Gastroesophageal sphincter (tissue), 4 donors: ENCODE measurements at regions not wholly inside any gene's neighbourhood (a gene's known extent, or its start where the extent isn't known, plus 50 kb on each side); places are given as distances from the start of the nearest gene placed in this dataset.

Experiments
- ATAC-seq: fragments of 150-250 bp; one replicate; pipeline ENCODE4 v1.9.1; 2016; ENCODE audit warnings: mild to moderate bottlenecking, moderate library complexity
- H3K27ac ChIP-seq, 4 donors: fragments of 200-600 bp; sonication (generic) in 3 of 4; 1 replicate in 3 of 4; 2 replicates in 1 of 4; pipeline ENCODE4 v1.5.1; 2016 to 2019
- H3K27me3 ChIP-seq: fragments of 200-600 bp; sonication (generic); one replicate; pipeline ENCODE4 v1.5.1; 2019
- H3K36me3 ChIP-seq, 2 donors: fragments of 200-600 bp; sonication (generic); one replicate each; pipeline ENCODE4 v1.5.1; 2019; ENCODE audit warnings: control low read depth in 1 of 2
- H3K4me1 ChIP-seq, 3 donors: fragments of 200-600 bp; sonication (generic); 1 replicate in 2 of 3; 2 replicates in 1 of 3; pipeline ENCODE4 v1.5.1; 2016 to 2019; ENCODE audit warnings: control low read depth in 2 of 3
- H3K4me3 ChIP-seq, 2 donors: fragments of 200-600 bp; sonication (generic); one replicate each; pipeline ENCODE4 v1.5.1; 2019; ENCODE audit warnings: mild to moderate bottlenecking in 1 of 2, moderate library complexity in 1 of 2
- H3K9me3 ChIP-seq, 3 donors: fragments of 200-600 bp; sonication (generic); one replicate each; pipeline ENCODE4 v1.5.1; 2017 to 2019; ENCODE audit warnings: control low read depth in 2 of 3
- CTCF ChIP-seq, 4 experiments: fragments of 200-600 bp in 2 of 4; fragments of 450-650 bp in 2 of 4; sonication (generic) in 1 of 4; IDR thresholded peaks; one replicate each; pipeline ENCODE4 v1.5.1; 2017 to 2019; ENCODE audit warnings: antibody characterized with exemption in 4 of 4, mild to moderate bottlenecking in 2 of 4, moderate library complexity in 2 of 4
- EP300 ChIP-seq: sonication (generic); formaldehyde crosslinking; IDR thresholded peaks from one replicate; pipeline ENCODE4 v1.6.1; 2017; ENCODE audit warnings: antibody characterized with exemption, mild to moderate bottlenecking
- POLR2A ChIP-seq, 2 donors: fragments of 450-650 bp; IDR thresholded peaks; one replicate each; pipeline ENCODE4 v1.6.1; 2017; ENCODE audit warnings: antibody characterized with exemption in 2 of 2, mild to moderate bottlenecking in 2 of 2, moderate library complexity in 1 of 2
- POLR2AphosphoS5 ChIP-seq: sonication (generic); formaldehyde crosslinking; IDR thresholded peaks from one replicate; pipeline ENCODE4 v1.6.1; 2017; ENCODE audit warnings: antibody characterized with exemption
- WGBS, 2 donors: methylation state at CpG; one replicate each; pipeline ENCODE4 v1.1.5; 2018; ENCODE audit warnings: low coverage in 1 of 2; 5-methylcytosine and 5-hydroxymethylcytosine counted together

- TF ChIP-seq CTCF (IDR thresholded peaks at IDR 0.05): no peak
- no peak for TF ChIP-seq POLR2AphosphoS5
- no peak for TF ChIP-seq POLR2A (IDR thresholded peaks at IDR 0.05)
- no peak for TF ChIP-seq EP300
- Histone ChIP-seq H3K4me1 (no peaks in the 10 kb centered on the region), H3K4me3 (no peak overlapping the region), H3K27me3 (no peaks in the 10 kb centered on the region), H3K27ac (no peak overlapping the region), H3K9me3 (peaks cover 0 to 10% (median 0%) of the 10 kb centered on the region in 3 donors), H3K36me3 (no peaks in the 10 kb centered on the region)
- no peak for ATAC-seq
- 82 to 94% methylated on average over 4 of the region's 4 CpGs for WGBS, 2 donors
These were observed 244.6 kb upstream of the NEGR1 start for GRCh38 chr1:72526926-72527325.

- Histone ChIP-seq H3K27me3 (no peaks in the 10 kb centered on the region), H3K27ac (no peak overlapping the region), H3K4me1 (no peaks in the 10 kb centered on the region), H3K4me3 (no peak overlapping the region), H3K36me3 (no peaks in the 10 kb centered on the region), H3K9me3 (no peaks in the 10 kb centered on the region)
- TF ChIP-seq EP300: no peak
- no peak for TF ChIP-seq POLR2A (IDR thresholded peaks at IDR 0.05)
- no peak for TF ChIP-seq CTCF (IDR thresholded peaks at IDR 0.05)
- no peak for TF ChIP-seq POLR2AphosphoS5
- no peak for ATAC-seq
These were observed 241.7 kb upstream of the NEGR1 start for GRCh38 chr1:72524021-72524420.

GRCh38 chr1:72521659-72522058 lies 239.3 kb upstream of the NEGR1 start:
- 60 to 71% methylated on average over 2 of the region's 2 CpGs for WGBS, 2 donors

GRCh38 chr1:72516826-72517225 lies 234.5 kb upstream of the NEGR1 start:
- no peak for TF ChIP-seq POLR2AphosphoS5
- no peak for TF ChIP-seq POLR2A (IDR thresholded peaks at IDR 0.05)
- no peak for TF ChIP-seq CTCF (IDR thresholded peaks at IDR 0.05)
- TF ChIP-seq EP300: no peak
- H3K27me3 ChIP-seq: no peaks in the 10 kb centered on the region
- no peak overlapping the region for H3K27ac ChIP-seq
- no peaks in the 10 kb centered on the region for H3K36me3 ChIP-seq
- no peak for ATAC-seq
- H3K9me3 ChIP-seq: no peaks in the 10 kb centered on the region
- H3K4me1 ChIP-seq: peaks cover 0 to 4% (median 0%) of the 10 kb centered on the region in 3 donors
- 69 to 87% methylated on average over 2 of the region's 2 CpGs for WGBS, 2 donors
- no peak overlapping the region for H3K4me3 ChIP-seq

More at GRCh38 chr1:72521659-72522058, 239.3 kb upstream of the NEGR1 start:
- H3K36me3 ChIP-seq: no peaks in the 10 kb centered on the region
- no peak for TF ChIP-seq POLR2AphosphoS5
- TF ChIP-seq CTCF (IDR thresholded peaks at IDR 0.05): no peak
- no peaks in the 10 kb centered on the region for H3K27me3 ChIP-seq
- no peak overlapping the region for H3K27ac ChIP-seq
- H3K9me3 ChIP-seq: no peaks in the 10 kb centered on the region
- no peak overlapping the region for H3K4me3 ChIP-seq
- ATAC-seq: no peak
- H3K4me1 ChIP-seq: no peaks in the 10 kb centered on the region

GRCh38 chr1:72516264-72516663 lies 233.9 kb upstream of the NEGR1 start:
- TF ChIP-seq CTCF (IDR thresholded peaks at IDR 0.05) (no peak), POLR2AphosphoS5 (no peak), POLR2A (IDR thresholded peaks at IDR 0.05) (no peak)
- Histone ChIP-seq H3K4me1 (peaks cover 0 to 4% (median 0%) of the 10 kb centered on the region in 3 donors), H3K36me3 (no peaks in the 10 kb centered on the region), H3K27ac (no peak overlapping the region), H3K9me3 (no peaks in the 10 kb centered on the region), H3K27me3 (no peaks in the 10 kb centered on the region), H3K4me3 (no peak overlapping the region)
- ATAC-seq: no peak
- WGBS, 2 donors: 40 to 90% methylated on average over 4 of the region's 4 CpGs
